Astrocyte of the spinal cord (primary cell): ENCODE measurements at regions not wholly inside any gene's neighbourhood (a gene's known extent, or its start where the extent isn't known, plus 50 kb on each side); places are given as distances from the start of the nearest gene placed in this dataset.
"Not testable (repeated sequence)": the region's sequence is repeated elsewhere in the genome, so short reads cannot be mapped to it uniquely, and the experiment has no call there.

Source experiments
- DNase-seq: peaks from one replicate; pipeline ENCODE4 v3.0.0; 2011; ENCODE audit warnings: low read depth, low spot score
- H3K4me3 ChIP-seq: 2 replicates; pipeline ENCODE4 v1.5.1; 2011; ENCODE audit warnings: low read depth, mild to moderate bottlenecking, low read length, moderate library complexity
- in situ Hi-C: cut with HindIII; loops from 2 replicates; pipeline ENCODE4 v1.10.0; 2017; ENCODE audit warnings: low sequenced_read_pairs

DNA sequence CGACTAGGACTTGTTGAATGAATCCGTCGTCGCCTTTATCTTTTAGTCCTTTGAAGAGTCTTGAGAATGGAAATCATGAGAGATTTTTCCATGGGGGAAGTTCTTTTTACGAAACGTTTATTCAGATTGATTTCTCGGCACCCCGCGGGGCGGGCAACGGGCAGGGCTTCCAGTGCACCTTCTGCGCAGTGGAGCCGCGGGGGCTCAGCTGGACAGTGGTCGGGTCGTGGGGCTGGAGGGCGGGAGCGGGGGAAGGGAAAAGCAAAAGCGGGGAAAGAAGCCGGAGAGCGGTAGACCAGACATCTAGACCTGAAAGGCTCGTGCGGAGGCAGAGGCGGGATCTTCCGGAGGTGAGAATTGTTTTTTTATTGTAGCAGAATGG is 103.0 kb downstream of the NBPF11 start:
- in situ Hi-C loops, result not testable (repeated sequence)
- DNase-seq, result peak; percentile 1
- peak overlapping the region; percentile 35 for H3K4me3 ChIP-seq

DNA sequence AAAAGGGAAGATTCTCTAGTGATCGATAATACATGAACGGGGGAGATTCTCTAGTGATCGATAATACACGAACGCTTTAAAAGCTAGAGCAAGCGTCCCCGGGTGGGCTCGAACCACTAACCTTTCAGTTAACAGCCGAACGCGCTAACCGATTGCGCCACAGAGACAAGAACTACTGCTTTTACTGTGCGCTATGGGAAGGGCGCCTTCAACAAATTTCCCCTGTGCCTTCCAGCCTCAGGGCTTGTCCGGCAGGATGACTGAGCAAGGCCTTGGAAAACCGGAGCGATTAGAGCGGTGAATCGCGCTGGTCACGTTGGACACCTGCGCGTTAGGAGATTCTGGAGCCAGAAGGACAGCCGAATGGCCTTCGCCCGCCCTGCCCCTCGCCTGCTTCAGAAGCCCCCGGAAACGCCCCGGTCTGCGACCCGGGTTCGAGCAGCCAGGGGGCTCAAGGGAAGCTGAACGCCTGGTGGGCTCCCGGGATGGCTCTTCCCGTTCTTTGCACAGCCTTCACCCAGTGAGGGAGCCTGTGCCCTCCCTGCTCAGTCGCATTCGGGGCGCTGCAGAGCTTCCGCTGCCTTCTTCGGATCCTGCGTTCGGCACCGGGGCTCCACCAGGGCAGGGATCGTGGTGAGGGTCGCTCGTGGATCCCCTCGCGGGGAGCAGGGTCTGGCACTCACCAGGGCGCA is 103.5 kb downstream of the NBPF11 start:
- in situ Hi-C loops, result not testable (repeated sequence)
- H3K4me3 ChIP-seq, result peak overlapping the region; percentile 35
- DNase-seq, result peak; percentile 7

DNA sequence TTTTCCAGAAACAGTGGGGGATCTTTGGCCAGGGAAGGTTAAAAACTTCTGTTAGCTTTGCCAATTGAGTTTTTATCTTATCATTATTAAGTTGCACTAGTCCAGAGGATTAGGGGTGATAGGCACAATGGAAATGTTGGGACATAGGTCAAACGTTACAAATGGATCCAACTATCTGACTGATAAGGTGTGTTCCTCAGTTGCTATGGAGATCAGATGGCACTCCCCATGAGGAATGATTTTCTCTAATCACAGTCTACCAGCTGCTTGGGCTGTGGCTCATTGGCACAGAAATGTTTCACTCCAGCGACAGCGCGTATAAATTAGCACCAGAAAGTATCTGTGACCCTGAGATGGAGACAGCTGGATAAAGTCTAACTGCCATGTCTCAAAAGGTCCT is 106.2 kb downstream of the NBPF11 start:
- H3K4me3 ChIP-seq, in situ Hi-C loops, DNase-seq: not testable (repeated sequence)

GRCh38 chr1:148044495-148044894 is 107.6 kb downstream of the NBPF11 start:
- H3K4me3 ChIP-seq, DNase-seq, in situ Hi-C loops: not testable (repeated sequence)
